Gastrocnemius medialis (tissue), 4 donors: ENCODE measurements at regions not wholly inside any gene's neighbourhood (a gene's known extent, or its start where the extent isn't known, plus 50 kb on each side); places are given as distances from the start of the nearest gene placed in this dataset.

Source experiments
- CTCF ChIP-seq, 5 experiments: fragments of 450-650 bp in 3 of 5; fragments of 200-600 bp in 2 of 5; sonication (generic) in 2 of 5; IDR thresholded peaks in 4 of 5; conservative IDR thresholded peaks in 1 of 5; 1 replicate in 4 of 5; 2 replicates in 1 of 5; pipeline ENCODE4 v1.5.1; 2016 to 2019; ENCODE audit warnings: antibody characterized with exemption in 5 of 5, mild to moderate bottlenecking in 3 of 5, moderate library complexity in 3 of 5
- POLR2A ChIP-seq, 2 donors: fragments of 450-650 bp; IDR thresholded peaks; one replicate each; pipeline ENCODE4 v1.6.1; 2017; ENCODE audit warnings: antibody characterized with exemption in 2 of 2, mild to moderate bottlenecking in 2 of 2, moderate library complexity in 2 of 2

GRCh38 chr14:34335968-34336367 is 126.1 kb downstream of the SPTSSA start:
- no peak for TF ChIP-seq CTCF (IDR thresholded peaks at IDR 0.05 in 4 of 5, conservative IDR thresholded peaks at IDR 0.05 in 1 of 5)
- no peak for TF ChIP-seq POLR2A (IDR thresholded peaks at IDR 0.05)
